H1 (cell line): ENCODE measurements at regions not wholly inside any gene's neighbourhood (a gene's known extent, or its start where the extent isn't known, plus 50 kb on each side); places are given as distances from the start of the nearest gene placed in this dataset.

Experiments
- CTCF ChIA-PET: fragments of 300-600 bp; sonication (Branson Sonifier 250); formaldehyde crosslinking; loops from one replicate; lab custom pipeline; 2021; ENCODE audit not compliant: partially characterized antibody; lab: Charles Lee
- POLR2A ChIA-PET: fragments of 300-600 bp; sonication (Branson Sonifier 250); formaldehyde crosslinking; loops from one replicate; lab custom pipeline; 2021; ENCODE audit warnings: inconsistent platforms; ENCODE audit not compliant: partially characterized antibody; lab: Charles Lee
- DNase-seq, 2 experiments: peaks; one replicate each; pipeline versions ENCODE4 v3.0.0 to v3.0.0-alpha.2; 2010 to 2022; ENCODE audit warnings: low spot score in 2 of 2, low read depth in 1 of 2, mixed read lengths in 1 of 2
- FAIRE-seq: peaks from 2 replicates; lab custom pipeline; 2011; peaks lifted over from hg19 to GRCh38; lab: Jason Lieb, UNC
- H2AFZ ChIP-seq: 2 replicates; pipeline ENCODE4 v1.8.1; 2012; ENCODE audit warnings: low read length, inconsistent platforms
- H2AK5ac ChIP-seq: 2 replicates; pipeline ENCODE4 v1.6.1; 2013; ENCODE audit warnings: low read depth, low read length
- H2BK120ac ChIP-seq: replicated peaks from 2 replicates; pipeline ENCODE3; 2013; ENCODE audit warnings: low read depth, low read length, inconsistent platforms
- H2BK12ac ChIP-seq: 2 replicates; pipeline ENCODE4 v1.6.1; 2013; ENCODE audit warnings: low read depth, low read length
- H2BK15ac ChIP-seq: 2 replicates; pipeline ENCODE4 v1.6.1; 2013; ENCODE audit warnings: low read length
- H2BK20ac ChIP-seq: 2 replicates; pipeline ENCODE4 v1.6.1; 2013; ENCODE audit warnings: low read length
- H2BK5ac ChIP-seq: 2 replicates; pipeline ENCODE4 v1.6.1; 2013; ENCODE audit warnings: low read depth, low read length
- H3K14ac ChIP-seq: 2 replicates; pipeline ENCODE4 v1.6.1; 2013; ENCODE audit warnings: inconsistent platforms; ENCODE audit not compliant: insufficient read length
- H3K18ac ChIP-seq: 2 replicates; pipeline ENCODE4 v1.6.1; 2013; ENCODE audit warnings: low read length; ENCODE audit errors: extremely low read depth
- H3K23ac ChIP-seq: 2 replicates; pipeline ENCODE4 v1.6.1; 2013; ENCODE audit warnings: inconsistent platforms; ENCODE audit not compliant: insufficient read length
- H3K23me2 ChIP-seq: 2 replicates; pipeline ENCODE4 v1.6.1; 2013; ENCODE audit warnings: low read depth, low read length
- H3K27ac ChIP-seq: 2 replicates; pipeline ENCODE4 v1.6.1; 2011; ENCODE audit warnings: low read depth, low read length, inconsistent platforms
- H3K27me3 ChIP-seq, 4 experiments: replicated peaks in 1 of 4; 1 replicate in 1 of 4; 2 replicates in 3 of 4; pipeline versions ENCODE4 v1.6.1 to v1.8.1; 2011 to 2013; ENCODE audit warnings: low read length in 3 of 4, mild to moderate bottlenecking in 3 of 4, inconsistent platforms in 2 of 4, mixed read lengths in 2 of 4, moderate library complexity in 1 of 4; ENCODE audit not compliant: control insufficient read depth in 3 of 4, insufficient read depth in 3 of 4; ENCODE audit errors: extremely low read depth in 1 of 4
- H3K36me3 ChIP-seq, 4 experiments: 2 replicates each; pipeline versions ENCODE4 v1.6.1 to v1.8.1; 2011 to 2013; ENCODE audit warnings: mild to moderate bottlenecking in 4 of 4, low read length in 3 of 4, moderate library complexity in 2 of 4, control low read depth in 1 of 4, inconsistent platforms in 1 of 4; ENCODE audit not compliant: insufficient read depth in 4 of 4, control insufficient read depth in 2 of 4
- H3K4ac ChIP-seq: replicated peaks from 2 replicates; pipeline ENCODE3; 2013; ENCODE audit warnings: low read length, low read depth, mixed read lengths, inconsistent platforms; ENCODE audit not compliant: insufficient read length
- H3K4me1 ChIP-seq, 4 experiments: replicated peaks in 1 of 4; 1 replicate in 1 of 4; 2 replicates in 3 of 4; pipeline versions ENCODE4 v1.6.1 to v1.8.1; 2011 to 2013; ENCODE audit warnings: low read length in 3 of 4, inconsistent platforms in 2 of 4, mixed read lengths in 1 of 4; ENCODE audit not compliant: insufficient read depth in 4 of 4, control insufficient read depth in 3 of 4
- H3K4me2 ChIP-seq, 2 experiments: 2 replicates each; pipeline versions ENCODE4 v1.6.1 to v1.8.1; 2011 to 2013; ENCODE audit warnings: low read depth in 2 of 2, low read length in 2 of 2, control low read depth in 1 of 2, inconsistent platforms in 1 of 2, mild to moderate bottlenecking in 1 of 2; ENCODE audit not compliant: insufficient read depth in 1 of 2
- H3K4me3 ChIP-seq, 4 experiments: fragments of 200-600, 300-600 bp in 1 of 4; sonication (generic), shearing (Covaris generic), sonication (Bioruptor Twin) in 1 of 4; 2 replicates each; pipeline versions ENCODE4 v1.5.1 to v1.8.1; 2011 to 2016; ENCODE audit warnings: low read length in 4 of 4, low read depth in 3 of 4, control low read depth in 2 of 4, inconsistent platforms in 2 of 4, mild to moderate bottlenecking in 2 of 4, mixed read lengths in 1 of 4, moderate library complexity in 1 of 4; ENCODE audit not compliant: insufficient read depth in 2 of 4; ENCODE audit errors: extremely low read depth in 1 of 4
- H3K56ac ChIP-seq: replicated peaks from 2 replicates; pipeline ENCODE3; 2013; ENCODE audit warnings: low read depth, mild to moderate bottlenecking, mixed read lengths, low read length, inconsistent platforms; ENCODE audit not compliant: insufficient read length
- H3K79me1 ChIP-seq: 2 replicates; pipeline ENCODE4 v1.6.1; 2013; ENCODE audit warnings: low read depth, low read length, control low read depth
- H3K79me2 ChIP-seq, 2 experiments: 2 replicates each; pipeline versions ENCODE4 v1.6.1 to v1.8.1; 2012 to 2013; ENCODE audit warnings: low read length in 2 of 2, mild to moderate bottlenecking in 2 of 2, inconsistent platforms in 1 of 2; ENCODE audit not compliant: insufficient read depth in 2 of 2, control insufficient read depth in 1 of 2
- H3K9ac ChIP-seq, 4 experiments: replicated peaks in 1 of 4; 1 replicate in 1 of 4; 2 replicates in 3 of 4; pipeline versions ENCODE4 v1.6.1 to v1.8.1; 2011 to 2013; ENCODE audit warnings: low read depth in 3 of 4, low read length in 3 of 4, control low read depth in 2 of 4, mild to moderate bottlenecking in 2 of 4, moderate library complexity in 2 of 4, inconsistent platforms in 1 of 4; ENCODE audit errors: extremely low read depth in 1 of 4
- H3K9me3 ChIP-seq, 2 experiments: 2 replicates each; pipeline versions ENCODE4 v1.6.1 to v1.8.1; 2012 to 2013; ENCODE audit warnings: mild to moderate bottlenecking in 2 of 2, moderate library complexity in 2 of 2, control low read depth in 1 of 2, inconsistent platforms in 1 of 2, low read depth in 1 of 2, low read length in 1 of 2, mixed read lengths in 1 of 2; ENCODE audit not compliant: insufficient read depth in 2 of 2
- H4K20me1 ChIP-seq, 2 experiments: replicated peaks in 1 of 2; 2 replicates each; pipeline versions ENCODE3 to v1.8.1; 2011 to 2013; ENCODE audit warnings: inconsistent platforms in 2 of 2, low read length in 2 of 2, mild to moderate bottlenecking in 1 of 2; ENCODE audit not compliant: insufficient read depth in 2 of 2, control insufficient read depth in 1 of 2
- H4K5ac ChIP-seq: 2 replicates; pipeline ENCODE4 v1.6.1; 2013; ENCODE audit warnings: low read length, low read depth, mixed read lengths, inconsistent platforms; ENCODE audit not compliant: insufficient read length
- H4K8ac ChIP-seq: 2 replicates; pipeline ENCODE4 v1.8.0; 2013; ENCODE audit warnings: mild to moderate bottlenecking, moderate library complexity, low read length, inconsistent platforms; ENCODE audit not compliant: insufficient read depth; ENCODE audit errors: extremely low read depth
- H4K91ac ChIP-seq: replicated peaks from 2 replicates; pipeline ENCODE3; 2013; ENCODE audit warnings: low read length, mixed read lengths, inconsistent platforms; ENCODE audit not compliant: insufficient read length
- BRCA1 ChIP-seq: IDR thresholded peaks from 2 replicates; pipeline ENCODE4 v1.6.1; 2012; ENCODE audit warnings: low read depth, low read length, improper control_type of control experiment
- CHD2 ChIP-seq: IDR thresholded peaks from 2 replicates; pipeline ENCODE4 v1.6.1; 2012; ENCODE audit warnings: low read length, improper control_type of control experiment
- NANOG ChIP-seq: IDR thresholded peaks from 2 replicates; pipeline ENCODE4 v1.6.1; 2011; ENCODE audit warnings: low read length, low read depth, mild to moderate bottlenecking, inconsistent platforms; ENCODE audit not compliant: insufficient read depth, poor library complexity, severe bottlenecking
- PHF8 ChIP-seq: fragments of 200-600 bp; sonication (generic); conservative IDR thresholded peaks from 2 replicates; pipeline ENCODE4 v1.7.1; 2012; ENCODE audit warnings: low read depth, mild to moderate bottlenecking, inconsistent platforms, low read length, moderate library complexity
- POLR2AphosphoS5 ChIP-seq: IDR thresholded peaks from 2 replicates; pipeline ENCODE4 v1.6.1; 2011; ENCODE audit warnings: low read depth, low read length
- POU5F1 ChIP-seq: IDR thresholded peaks from 2 replicates; pipeline ENCODE4 v1.6.1; 2011; ENCODE audit warnings: low read depth, mild to moderate bottlenecking, low read length, moderate library complexity
- RAD21 ChIP-seq, 2 experiments: IDR thresholded peaks in 1 of 2; conservative IDR thresholded peaks in 1 of 2; 2 replicates each; pipeline ENCODE4 v1.6.1; 2011; ENCODE audit warnings: low read depth in 2 of 2, low read length in 2 of 2, improper control_type of control experiment in 1 of 2, inconsistent platforms in 1 of 2, mild to moderate bottlenecking in 1 of 2, moderate library complexity in 1 of 2
- RFX5 ChIP-seq: IDR thresholded peaks from 2 replicates; pipeline ENCODE4 v1.6.1; 2011; ENCODE audit warnings: low read depth, low read length, improper control_type of control experiment, borderline replicate concordance
- SAP30 ChIP-seq: fragments of 300-600 bp; sonication (generic); IDR thresholded peaks from 2 replicates; pipeline ENCODE4 v1.7.1; 2012; ENCODE audit warnings: low read length, moderate library complexity, mild to moderate bottlenecking, inconsistent platforms; ENCODE audit not compliant: insufficient read depth, insufficient replicate concordance
- SIX5 ChIP-seq: IDR thresholded peaks from 2 replicates; pipeline ENCODE4 v1.6.1; 2011; ENCODE audit warnings: mild to moderate bottlenecking, low read depth, low read length
- SP1 ChIP-seq: IDR thresholded peaks from 2 replicates; pipeline ENCODE4 v1.6.1; 2011; ENCODE audit warnings: low read depth, low read length
- SP2 ChIP-seq: IDR thresholded peaks from 2 replicates; pipeline ENCODE4 v1.6.1; 2012; ENCODE audit warnings: mild to moderate bottlenecking, low read length, inconsistent platforms
- TAF7 ChIP-seq: optimal IDR thresholded peaks from 2 replicates; pipeline ENCODE3; 2011; ENCODE audit warnings: low read depth, mild to moderate bottlenecking, inconsistent platforms, low read length, moderate library complexity, borderline replicate concordance
- TF ChIP-seq, protein P1 (sequence below): IDR thresholded peaks from 2 replicates; pipeline ENCODE4 v1.6.1; 2012; ENCODE audit warnings: inconsistent platforms

DNA sequence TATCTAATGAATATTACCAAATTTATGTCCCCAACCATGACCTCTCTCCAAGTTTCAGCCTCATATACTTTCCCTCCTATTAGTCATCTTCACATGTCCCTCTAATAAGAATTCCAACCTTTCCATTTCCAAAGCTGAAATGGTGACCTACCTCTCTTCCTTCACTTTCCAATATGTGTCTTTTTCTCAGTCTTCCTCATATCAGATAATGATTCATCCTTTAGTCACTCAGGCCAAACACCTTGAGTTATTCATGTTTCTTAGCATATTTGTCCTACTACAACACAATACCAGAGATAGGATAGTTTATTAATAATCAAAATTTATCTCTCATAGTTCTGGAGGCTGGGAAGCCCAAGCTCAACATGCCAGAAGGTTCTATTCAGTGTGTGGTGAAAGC, 318.5 kb upstream of the ZWINT start:
- H2BK20ac ChIP-seq = no peak overlapping the region

More for the DNA sequence above, 318.5 kb upstream of the ZWINT start:
- Histone ChIP-seq H4K91ac (no peak overlapping the region), H3K9ac (no peak overlapping the region), H3K4ac (no peak overlapping the region), H3K18ac (no peak overlapping the region), H3K27ac (no peak overlapping the region), H2BK15ac (no peak overlapping the region), H2AFZ (no peak overlapping the region), H3K4me3 (no peak overlapping the region), H3K56ac (no peak overlapping the region), H4K8ac (no peak overlapping the region), H3K14ac (no peak overlapping the region), H2BK5ac (no peak overlapping the region), H3K79me1 (no peaks in the 10 kb centered on the region), H4K5ac (no peak overlapping the region), H3K23ac (no peak overlapping the region), H2BK12ac (no peak overlapping the region), H3K79me2 (no peaks in the 10 kb centered on the region), H4K20me1 (no peaks in the 10 kb centered on the region), H3K9me3 (peaks cover 4 to 14% of the 10 kb centered on the region in 2 experiments; a peak in 3 of 4 replicates), H2BK120ac (no peak overlapping the region), H3K4me2 (no peak overlapping the region), H3K4me1 (no peaks in the 10 kb centered on the region), H2AK5ac (no peak overlapping the region), H3K36me3 (no peaks in the 10 kb centered on the region), H3K23me2 (no peaks in the 10 kb centered on the region), H3K27me3 (no peaks in the 10 kb centered on the region)
- no peak for DNase-seq
- no peak for TF ChIP-seq PHF8
- TF ChIP-seq RAD21 (IDR thresholded peaks at IDR 0.05 in 1 of 2, conservative IDR thresholded peaks at IDR 0.05 in 1 of 2; ENCODE audit: low read depth in 2 of 2, low read length in 2 of 2) = no peak
- no peak for TF ChIP-seq NANOG
- TF ChIP-seq SAP30 = no peak
- no peak for TF ChIP-seq RFX5
- no peak for TF ChIP-seq SP2
- no peak for TF ChIP-seq SP1
- TF ChIP-seq SIX5 = no peak
- no peak for TF ChIP-seq POU5F1
- no peak for TF ChIP-seq POLR2AphosphoS5
- TF ChIP-seq, protein P1, sequence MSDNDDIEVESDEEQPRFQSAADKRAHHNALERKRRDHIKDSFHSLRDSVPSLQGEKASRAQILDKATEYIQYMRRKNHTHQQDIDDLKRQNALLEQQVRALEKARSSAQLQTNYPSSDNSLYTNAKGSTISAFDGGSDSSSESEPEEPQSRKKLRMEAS = no peak
- no peak for TF ChIP-seq CHD2
- no peak for TF ChIP-seq TAF7
- no peak for TF ChIP-seq BRCA1
- ChIA-PET CTCF (no interaction called here), POLR2A (no interaction called here)
- no peak for FAIRE-seq
